ENCODE measurements at regions not wholly inside any gene's neighbourhood (a gene's known extent, or its start where the extent isn't known, plus 50 kb on each side); places are given as distances from the start of the nearest gene placed in this dataset.

GRCh38 chr9:107970726-107971125 lies 481.2 kb upstream of the KLF4 start:
- DNase-seq = no peak

GRCh38 chr9:107969727-107970126 lies 480.2 kb upstream of the KLF4 start:
- no peak for DNase-seq

GRCh38 chr9:107969141-107969540 lies 479.6 kb upstream of the KLF4 start:
- DNase-seq = no peak

GRCh38 chr9:107963246-107963645 lies 473.7 kb upstream of the KLF4 start:
- DNase-seq = no peak

GRCh38 chr9:107960916-107961315 lies 471.3 kb upstream of the KLF4 start:
- no peak for DNase-seq

GRCh38 chr9:107954312-107954711 lies 464.7 kb upstream of the KLF4 start:
- DNase-seq = no peak

- DNase-seq = no peak
These were observed 464.1 kb upstream of the KLF4 start for GRCh38 chr9:107953556-107954125.

- no peak for DNase-seq
These were observed 463.2 kb upstream of the KLF4 start for GRCh38 chr9:107952773-107953172.

- no peak for DNase-seq
These were observed 461.9 kb upstream of the KLF4 start for GRCh38 chr9:107951511-107951910.

GRCh38 chr9:107949061-107949460 lies 459.5 kb upstream of the KLF4 start:
- no peak for DNase-seq

- DNase-seq = no peak
These were observed 459.0 kb upstream of the KLF4 start for GRCh38 chr9:107948601-107949000.

GRCh38 chr9:107948086-107948485 lies 458.5 kb upstream of the KLF4 start:
- DNase-seq = no peak

- DNase-seq = no peak
These were observed 457.0 kb upstream of the KLF4 start for GRCh38 chr9:107946364-107947141.

- no peak for DNase-seq
These were observed 456.4 kb upstream of the KLF4 start for GRCh38 chr9:107945961-107946360.

- DNase-seq = no peak
These were observed 455.9 kb upstream of the KLF4 start for GRCh38 chr9:107945493-107945892.

GRCh38 chr9:107944387-107944786 lies 454.8 kb upstream of the KLF4 start:
- no peak for DNase-seq

GRCh38 chr9:107943901-107944300 lies 454.3 kb upstream of the KLF4 start:
- DNase-seq = no peak

GRCh38 chr9:107942856-107943255 lies 453.3 kb upstream of the KLF4 start:
- DNase-seq = no peak

- DNase-seq = no peak
These were observed 452.7 kb upstream of the KLF4 start for GRCh38 chr9:107942291-107942690.

GRCh38 chr9:107940616-107941595 lies 451.3 kb upstream of the KLF4 start:
- DNase-seq = no peak

GRCh38 chr9:107938801-107939386 lies 449.3 kb upstream of the KLF4 start:
- no peak for DNase-seq

- no peak for DNase-seq
These were observed 446.4 kb upstream of the KLF4 start for GRCh38 chr9:107935931-107936330.

GRCh38 chr9:107933516-107933915 lies 443.9 kb upstream of the KLF4 start:
- DNase-seq = no peak
